ENCODE measurements at regions not wholly inside any gene's neighbourhood (a gene's known extent, or its start where the extent isn't known, plus 50 kb on each side); places are given as distances from the start of the nearest gene placed in this dataset.

- Histone ChIP-seq H3K9me2 (replicated peaks; ENCODE audit: low read length) (no peaks in the 10 kb centered on the region), H3K4me2 (ENCODE audit: low read length) (no peak overlapping the region), H3K27me3 (ENCODE audit: low read length) (peaks cover 96% of the 10 kb centered on the region), H3K4me1 (ENCODE audit: insufficient read depth, low read length) (no peaks in the 10 kb centered on the region), H3K9me3 (ENCODE audit: low read length) (no peaks in the 10 kb centered on the region), H4K20me1 (ENCODE audit: low read length) (no peaks in the 10 kb centered on the region), H3F3A (ENCODE audit: low read length, unreplicated experiment) (no peaks in the 10 kb centered on the region), H2AFZ (ENCODE audit: low read length) (no peak overlapping the region), H3K36me3 (ENCODE audit: low read depth, low read length) (no peaks in the 10 kb centered on the region), H3K79me2 (ENCODE audit: low read length) (no peaks in the 10 kb centered on the region), H3K4me3 (ENCODE audit: low read length) (no peak overlapping the region), H3K9ac (ENCODE audit: low read length) (no peak overlapping the region), H3K27ac (ENCODE audit: low read length) (no peak overlapping the region)
- BruUV-seq (replicated peaks) = no TSS peak
- TF ChIP-seq EZH2phosphoT487 (IDR thresholded peaks at IDR 0.05; ENCODE audit: borderline replicate concordance, low read length) (no peak), EZH2 (IDR thresholded peaks at IDR 0.05; ENCODE audit: low read length, unreplicated experiment) (no peak)
- TF ChIP-seq, protein P1, sequence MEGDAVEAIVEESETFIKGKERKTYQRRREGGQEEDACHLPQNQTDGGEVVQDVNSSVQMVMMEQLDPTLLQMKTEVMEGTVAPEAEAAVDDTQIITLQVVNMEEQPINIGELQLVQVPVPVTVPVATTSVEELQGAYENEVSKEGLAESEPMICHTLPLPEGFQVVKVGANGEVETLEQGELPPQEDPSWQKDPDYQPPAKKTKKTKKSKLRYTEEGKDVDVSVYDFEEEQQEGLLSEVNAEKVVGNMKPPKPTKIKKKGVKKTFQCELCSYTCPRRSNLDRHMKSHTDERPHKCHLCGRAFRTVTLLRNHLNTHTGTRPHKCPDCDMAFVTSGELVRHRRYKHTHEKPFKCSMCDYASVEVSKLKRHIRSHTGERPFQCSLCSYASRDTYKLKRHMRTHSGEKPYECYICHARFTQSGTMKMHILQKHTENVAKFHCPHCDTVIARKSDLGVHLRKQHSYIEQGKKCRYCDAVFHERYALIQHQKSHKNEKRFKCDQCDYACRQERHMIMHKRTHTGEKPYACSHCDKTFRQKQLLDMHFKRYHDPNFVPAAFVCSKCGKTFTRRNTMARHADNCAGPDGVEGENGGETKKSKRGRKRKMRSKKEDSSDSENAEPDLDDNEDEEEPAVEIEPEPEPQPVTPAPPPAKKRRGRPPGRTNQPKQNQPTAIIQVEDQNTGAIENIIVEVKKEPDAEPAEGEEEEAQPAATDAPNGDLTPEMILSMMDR (conservative IDR thresholded peaks at IDR 0.05; ENCODE audit: low read depth, low read length) = no peak
- POLR2A ChIA-PET (ENCODE audit: unreplicated experiment) = interaction anchor here (0.6 kb wide), 1 partner anchor 98 kb away, joined by 9 read pairs; no protein-coding TSS in a partner anchor
- intact Hi-C loops (cut with micrococcal nuclease) = no loop called here
- CTCF ChIA-PET = interaction anchor here (0.6 kb wide), 1 partner anchor 169 kb away, joined by 3 read pairs; no protein-coding TSS in a partner anchor
- no peak for DNase-seq
- no peak for ATAC-seq
Measured at GRCh38 chr17:79217473-79218135, 143.0 kb downstream of the ENGASE start.

- no peaks in the 10 kb centered on the region for H3K4me1 ChIP-seq (ENCODE audit: insufficient read depth, low read length)
- H3K4me3 ChIP-seq (ENCODE audit: low read length) = no peak overlapping the region
- ChIA-PET CTCF (no interaction called here), POLR2A (ENCODE audit: unreplicated experiment) (no interaction called here)
- no peak overlapping the region for H3K4me2 ChIP-seq (ENCODE audit: low read length)
- no peaks in the 10 kb centered on the region for H3K9me2 ChIP-seq (replicated peaks; ENCODE audit: low read length)
- DNase-seq (no peak), ATAC-seq (no peak)
- no peaks in the 10 kb centered on the region for H3K36me3 ChIP-seq (ENCODE audit: low read depth, low read length)
- no peaks in the 10 kb centered on the region for H3K9me3 ChIP-seq (ENCODE audit: low read length)
- H3K27ac ChIP-seq (ENCODE audit: low read length) = no peak overlapping the region
- no peaks in the 10 kb centered on the region for H3F3A ChIP-seq (ENCODE audit: low read length, unreplicated experiment)
- TF ChIP-seq EZH2phosphoT487 (IDR thresholded peaks at IDR 0.05; ENCODE audit: borderline replicate concordance, low read length) (no peak), EZH2 (IDR thresholded peaks at IDR 0.05; ENCODE audit: low read length, unreplicated experiment) (peak; percentile 28)
- TF ChIP-seq, protein P1 (conservative IDR thresholded peaks at IDR 0.05; ENCODE audit: low read depth, low read length) = no peak
- BruUV-seq (replicated peaks) = no TSS peak
- no peaks in the 10 kb centered on the region for H3K79me2 ChIP-seq (ENCODE audit: low read length)
- no peak overlapping the region for H3K9ac ChIP-seq (ENCODE audit: low read length)
- intact Hi-C loops (cut with micrococcal nuclease) = no loop called here
- no peak overlapping the region for H2AFZ ChIP-seq (ENCODE audit: low read length)
- no peaks in the 10 kb centered on the region for H4K20me1 ChIP-seq (ENCODE audit: low read length)
- H3K27me3 ChIP-seq (ENCODE audit: low read length) = peaks cover 96% of the 10 kb centered on the region
Measured at GRCh38 chr17:79216826-79217225, 142.2 kb downstream of the ENGASE start.

DNA sequence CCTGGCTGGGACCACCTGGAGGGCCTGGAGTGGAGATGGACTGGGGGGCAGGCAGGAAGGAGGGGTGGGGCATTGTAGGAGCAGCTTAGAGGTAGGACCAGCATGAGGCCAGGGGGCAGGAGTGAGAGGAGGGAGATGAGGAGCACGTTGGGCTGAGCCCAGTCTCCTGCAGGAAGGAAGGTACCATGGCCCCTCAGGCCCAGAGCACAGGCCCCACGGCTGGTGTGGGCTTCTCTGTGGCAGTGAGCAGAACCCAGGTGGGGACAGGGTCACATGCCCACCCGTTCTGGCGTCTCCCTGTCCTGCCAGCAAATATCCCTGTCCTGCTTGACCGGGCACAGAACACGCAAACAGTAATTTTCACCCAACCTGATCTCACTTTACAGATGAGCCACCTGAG lies 141.8 kb downstream of the ENGASE start:
- Histone ChIP-seq H3K27ac (ENCODE audit: low read length) (no peak overlapping the region), H3K4me1 (ENCODE audit: insufficient read depth, low read length) (no peaks in the 10 kb centered on the region), H3K9ac (ENCODE audit: low read length) (no peak overlapping the region), H3K36me3 (ENCODE audit: low read depth, low read length) (no peaks in the 10 kb centered on the region), H3K9me3 (ENCODE audit: low read length) (no peaks in the 10 kb centered on the region), H3K27me3 (ENCODE audit: low read length) (peaks cover 96% of the 10 kb centered on the region), H3K4me3 (ENCODE audit: low read length) (no peak overlapping the region), H3K9me2 (replicated peaks; ENCODE audit: low read length) (no peaks in the 10 kb centered on the region), H4K20me1 (ENCODE audit: low read length) (no peaks in the 10 kb centered on the region), H3K79me2 (ENCODE audit: low read length) (no peaks in the 10 kb centered on the region), H2AFZ (ENCODE audit: low read length) (no peak overlapping the region), H3F3A (ENCODE audit: low read length, unreplicated experiment) (no peaks in the 10 kb centered on the region), H3K4me2 (ENCODE audit: low read length) (no peak overlapping the region)
- intact Hi-C loops (cut with micrococcal nuclease) = no loop called here
- no peak for ATAC-seq
- TF ChIP-seq EZH2phosphoT487 (IDR thresholded peaks at IDR 0.05; ENCODE audit: borderline replicate concordance, low read length) (no peak), EZH2 (IDR thresholded peaks at IDR 0.05; ENCODE audit: low read length, unreplicated experiment) (no peak)
- TF ChIP-seq, protein P1 (conservative IDR thresholded peaks at IDR 0.05; ENCODE audit: low read depth, low read length) = no peak
- BruUV-seq (replicated peaks) = no TSS peak
- no peak for DNase-seq
- ChIA-PET CTCF (no interaction called here), POLR2A (ENCODE audit: unreplicated experiment) (no interaction called here)
